Right forelimb (tissue), 1 donor: ENCODE measurements at regions not wholly inside any gene's neighbourhood (a gene's known extent, or its start where the extent isn't known, plus 50 kb on each side); places are given as distances from the start of the nearest gene placed in this dataset.

ENCODE experiments used
- DNase-seq: peaks from one replicate; pipeline ENCODE4 v3.0.0-alpha.2; 2018

DNA sequence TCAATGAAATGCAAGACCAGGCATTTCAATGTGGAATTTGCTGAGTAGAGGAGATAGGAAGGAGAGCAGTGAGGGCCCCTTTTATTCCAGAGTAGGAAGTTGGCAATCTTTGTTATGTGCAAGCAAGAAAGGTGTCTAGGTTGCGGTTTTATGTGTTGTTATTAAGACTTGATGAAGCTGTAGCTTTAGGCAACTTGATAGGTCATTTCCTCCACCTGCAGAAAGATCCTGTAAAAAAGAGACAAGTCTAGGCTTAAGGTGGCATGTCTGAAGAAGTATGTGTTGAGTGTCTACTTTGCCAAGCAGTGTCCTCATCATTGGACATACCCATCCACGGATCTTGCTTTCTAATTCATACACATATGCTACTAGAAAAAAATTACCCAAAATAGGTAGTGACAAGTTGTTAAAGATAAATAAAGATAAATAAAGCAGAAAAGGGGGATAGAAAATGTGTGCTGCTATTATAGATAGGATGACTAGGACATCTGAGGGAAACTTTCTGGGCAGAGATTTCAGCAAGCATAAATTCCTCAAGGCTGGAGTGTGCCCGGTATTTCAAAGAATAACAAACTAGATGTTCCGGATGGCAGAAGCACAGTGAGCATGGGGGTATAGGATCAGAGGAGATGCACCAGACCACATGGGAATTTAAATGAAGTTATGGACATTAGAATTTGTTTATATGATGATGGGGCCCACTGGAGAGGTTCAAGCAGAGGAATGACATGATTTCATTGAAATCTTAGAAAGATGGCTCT lies 335.0 kb downstream of the TGFB2 start:
- no peak for DNase-seq

DNA sequence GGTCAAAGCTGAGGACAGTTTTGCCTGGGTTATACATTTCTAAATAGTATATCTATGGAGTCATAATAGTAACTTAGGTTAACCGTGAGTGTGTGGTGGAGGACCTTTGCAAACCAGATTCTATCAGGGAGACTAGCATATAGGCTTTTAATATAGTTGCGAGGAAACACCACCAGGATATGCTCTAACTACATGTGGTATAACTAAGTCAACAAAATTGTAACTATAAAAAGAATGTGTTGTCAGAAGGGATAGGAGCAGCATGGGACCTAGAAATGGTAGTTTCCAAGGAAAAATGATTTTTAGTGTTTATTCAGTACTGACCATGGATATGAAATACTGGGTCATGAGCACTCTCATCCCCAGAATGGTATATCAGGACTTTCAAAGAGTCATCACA lies 338.1 kb downstream of the TGFB2 start:
- DNase-seq: no peak

DNA sequence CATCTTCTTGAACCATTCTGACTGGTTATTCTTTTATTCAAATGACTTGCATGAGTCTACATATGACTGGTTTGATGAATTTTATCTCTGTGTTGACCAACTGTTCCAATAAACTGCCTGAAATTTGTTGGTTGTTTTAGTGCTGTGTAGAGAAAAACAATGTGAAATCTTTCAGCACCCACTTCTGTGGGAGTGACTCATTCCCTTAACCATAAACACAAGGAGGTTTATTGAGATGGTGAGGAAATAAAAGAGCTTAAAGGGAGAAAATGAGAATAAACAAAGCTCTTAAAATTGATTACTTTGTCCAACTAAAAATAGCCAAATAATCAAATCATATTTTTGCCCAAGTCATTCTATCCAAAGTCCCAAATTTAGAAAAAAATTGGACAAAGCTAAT lies 341.1 kb downstream of the TGFB2 start:
- no peak for DNase-seq

DNA sequence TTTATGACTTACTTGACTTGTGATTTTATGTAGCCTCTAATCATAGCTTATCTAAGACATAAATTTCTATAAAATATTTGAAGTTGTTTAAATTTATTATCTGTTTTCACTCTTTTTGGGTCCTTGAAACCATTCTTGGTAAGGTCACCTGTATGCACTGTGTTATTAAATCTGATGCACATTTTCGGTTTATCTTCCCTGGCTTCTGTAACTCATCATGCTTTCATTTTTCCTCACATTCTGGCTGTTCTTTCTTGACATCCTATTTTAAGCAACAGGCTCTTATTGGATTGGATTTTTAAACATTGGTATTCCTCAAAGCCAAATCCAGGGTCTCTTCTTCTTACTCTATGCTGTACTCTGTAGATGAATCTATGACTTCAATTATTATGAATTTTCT lies 341.6 kb downstream of the TGFB2 start:
- no peak for DNase-seq

DNA sequence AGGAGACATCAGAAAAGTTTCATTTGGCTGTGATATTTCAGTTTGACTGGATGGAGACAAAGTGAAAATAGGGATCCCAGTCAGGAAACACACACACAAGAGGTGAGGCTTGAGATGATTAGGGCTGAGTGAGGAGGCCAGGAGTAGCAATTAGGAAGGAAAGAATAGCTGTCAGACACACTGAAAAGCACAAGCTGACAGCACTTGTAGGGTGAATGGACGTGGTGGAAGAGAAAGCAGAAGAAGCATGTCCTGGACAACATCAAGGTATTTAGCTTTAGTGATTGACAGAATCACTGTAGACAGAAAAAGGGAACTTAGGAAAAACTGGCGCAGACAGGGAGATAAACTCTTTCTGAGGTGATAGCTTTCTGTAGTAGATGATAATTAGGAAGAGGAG lies 347.7 kb downstream of the TGFB2 start:
- no peak for DNase-seq

DNA sequence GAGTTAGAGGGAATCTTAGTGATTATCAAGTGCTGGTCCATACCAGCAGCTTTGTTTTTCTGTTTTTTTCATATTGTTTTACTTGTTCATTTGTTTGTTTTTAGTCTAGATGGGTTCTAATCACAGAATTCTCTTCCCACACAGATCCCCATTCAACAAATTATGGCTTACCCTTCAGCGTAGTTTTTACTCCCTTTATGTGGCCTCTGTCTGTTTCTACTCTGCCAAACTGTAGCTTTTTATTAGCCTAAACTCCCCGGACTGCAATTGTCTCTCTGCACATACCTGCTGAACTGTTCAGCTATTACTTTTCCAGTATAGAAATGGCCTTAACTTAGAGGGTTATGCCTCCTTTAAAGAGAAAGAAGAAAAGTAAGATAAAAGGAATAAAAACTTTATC lies 348.5 kb downstream of the TGFB2 start:
- DNase-seq: no peak

DNA sequence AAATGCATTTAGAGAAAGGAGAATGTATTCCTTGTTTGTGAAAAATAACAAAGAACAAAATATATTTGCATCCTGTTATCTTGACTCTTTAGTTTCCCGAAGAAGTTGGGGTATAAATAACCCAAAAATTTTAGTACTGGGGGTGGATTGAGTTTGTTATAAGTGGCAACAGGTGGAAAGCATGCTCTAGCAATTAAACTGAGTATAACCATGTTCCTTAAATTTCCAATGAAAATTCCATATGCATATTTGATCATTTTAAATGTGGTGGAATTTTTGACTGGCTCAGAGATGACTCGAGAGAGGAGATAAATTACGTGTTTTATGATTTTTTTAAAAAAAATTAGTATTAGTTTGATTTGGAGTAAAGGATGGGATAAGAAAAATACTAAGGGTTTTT lies 348.9 kb downstream of the TGFB2 start:
- no peak for DNase-seq

DNA sequence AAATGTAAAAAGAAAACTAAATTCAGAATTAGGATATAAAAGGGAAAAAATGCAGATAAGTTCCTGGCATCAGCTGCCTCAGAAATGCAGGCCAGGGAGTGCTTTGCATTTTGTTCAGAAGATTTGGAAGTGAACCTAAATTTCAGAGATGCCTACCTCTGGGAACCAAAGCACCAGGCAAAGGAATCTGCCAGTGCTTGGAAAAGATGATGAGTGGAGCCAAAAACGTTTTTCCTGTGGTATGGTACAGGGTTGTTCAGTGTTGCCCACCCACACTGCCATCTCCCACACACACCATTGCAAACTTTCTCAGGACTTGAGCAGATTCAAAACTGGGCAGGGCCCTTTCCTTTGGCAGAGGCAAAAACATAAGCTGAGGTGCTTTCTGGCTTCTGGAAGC lies 349.5 kb downstream of the TGFB2 start:
- DNase-seq: peak; percentile 57

DNA sequence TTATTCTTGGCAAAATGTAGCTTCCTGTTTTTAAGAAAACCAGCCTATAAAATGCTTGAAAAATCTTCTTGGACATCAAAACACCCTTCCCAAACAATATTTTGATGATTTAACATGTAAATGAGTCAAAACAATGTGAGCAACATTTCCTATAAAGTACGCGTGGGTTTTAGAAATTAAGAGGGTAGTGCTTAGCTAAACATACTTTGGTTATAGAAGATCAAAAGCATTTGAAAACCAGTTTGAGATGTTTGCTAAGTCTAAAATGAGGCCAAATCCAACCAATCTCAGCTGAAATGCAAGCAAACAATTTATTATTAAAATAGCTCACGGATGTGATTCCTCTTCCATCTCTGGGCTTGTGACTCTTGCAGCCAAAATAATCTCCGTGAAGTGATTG lies 350.4 kb downstream of the TGFB2 start:
- no peak for DNase-seq

DNA sequence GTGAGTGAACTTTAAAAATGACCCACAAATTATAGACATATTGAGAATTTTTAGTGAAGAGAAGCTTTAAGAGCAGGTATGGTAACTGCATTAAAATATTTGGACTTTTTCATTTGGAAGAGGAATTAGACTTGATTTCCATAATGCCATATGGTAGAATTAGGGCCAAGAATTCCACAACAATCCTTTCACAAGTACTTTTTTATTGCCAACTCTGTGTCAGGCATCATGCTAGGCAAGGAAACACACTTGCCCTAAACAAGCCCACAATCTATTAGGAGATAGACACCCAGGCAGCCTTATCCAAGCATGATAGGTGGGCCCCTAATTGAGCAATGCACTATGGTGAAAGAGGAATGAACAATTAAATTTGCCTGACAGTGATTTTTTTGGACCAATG lies 353.0 kb downstream of the TGFB2 start:
- DNase-seq: no peak

DNA sequence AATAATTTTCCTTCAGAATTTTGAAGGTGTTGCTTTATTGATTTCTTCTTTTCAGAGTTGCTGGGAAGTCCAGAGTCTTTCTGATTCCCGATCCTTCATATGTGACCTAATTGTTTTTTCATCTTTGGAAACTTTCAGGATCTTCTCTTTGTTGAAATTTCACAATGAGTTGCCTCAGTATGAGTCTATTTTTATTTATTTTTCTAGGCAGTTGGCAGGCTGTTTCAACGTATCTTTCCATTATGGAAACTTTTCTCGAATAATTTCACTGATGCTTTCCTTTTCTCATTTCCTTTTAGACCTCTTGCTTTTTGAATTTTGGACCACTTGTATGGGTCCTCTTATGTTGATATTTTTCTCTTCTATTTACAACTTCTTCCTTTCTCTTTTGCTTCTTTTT lies 354.3 kb downstream of the TGFB2 start:
- DNase-seq: no peak

DNA sequence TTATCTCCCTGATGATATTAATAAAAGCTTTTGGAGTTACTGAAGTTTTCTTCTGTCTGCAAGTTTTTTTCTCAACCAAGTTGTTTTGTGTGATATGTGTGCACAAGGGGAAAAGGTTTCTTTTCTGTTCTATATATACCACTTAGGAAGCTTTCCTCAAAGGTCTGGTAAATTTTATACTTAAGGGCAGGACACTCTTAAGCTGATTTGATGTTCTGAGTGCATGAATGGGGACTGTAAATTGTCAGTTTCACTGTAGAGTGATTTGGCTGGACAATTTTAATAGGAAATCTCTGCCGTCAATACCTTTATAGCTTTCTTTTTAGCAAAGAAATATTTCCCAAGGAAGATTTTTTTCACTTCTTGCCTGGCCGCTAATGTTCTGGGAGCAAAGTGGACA lies 354.7 kb downstream of the TGFB2 start:
- no peak for DNase-seq

DNA sequence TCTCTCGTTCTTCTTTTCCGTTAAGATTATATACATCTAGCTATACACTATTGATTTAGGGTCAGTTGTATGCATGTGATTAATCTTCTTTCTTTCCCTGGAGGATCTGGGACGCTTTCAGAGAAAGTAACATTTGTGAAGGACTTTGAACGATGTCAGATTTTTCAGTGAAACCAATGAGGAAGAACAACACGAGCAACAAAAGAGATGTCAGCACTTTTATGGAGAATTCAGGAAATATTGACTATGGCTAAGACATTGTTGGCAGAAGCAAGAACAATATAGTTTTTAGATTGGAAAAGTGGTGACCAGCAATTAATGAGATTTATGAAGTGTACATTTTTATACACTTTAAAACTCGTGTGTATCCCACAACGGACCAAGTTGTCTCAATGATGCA lies 355.5 kb downstream of the TGFB2 start:
- DNase-seq: no peak

DNA sequence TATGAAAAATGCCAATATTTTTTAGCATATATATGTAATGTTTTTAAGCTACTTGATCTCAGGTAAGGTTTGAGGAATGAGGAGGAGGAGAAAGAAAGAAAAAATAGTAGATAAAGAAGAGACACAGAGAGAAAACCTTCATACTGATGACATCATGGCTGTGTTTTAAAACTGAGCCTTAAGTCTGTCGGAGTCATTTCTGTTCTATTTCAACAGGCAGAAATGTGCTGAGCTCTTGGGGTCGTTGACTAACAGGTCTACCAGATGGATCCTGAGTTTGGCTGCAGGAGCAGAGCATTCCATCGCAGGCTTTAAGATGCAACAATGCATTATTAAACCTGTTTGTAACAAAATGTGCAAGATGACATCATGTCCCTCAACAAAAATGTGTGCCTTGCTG lies 356.0 kb downstream of the TGFB2 start:
- no peak for DNase-seq

DNA sequence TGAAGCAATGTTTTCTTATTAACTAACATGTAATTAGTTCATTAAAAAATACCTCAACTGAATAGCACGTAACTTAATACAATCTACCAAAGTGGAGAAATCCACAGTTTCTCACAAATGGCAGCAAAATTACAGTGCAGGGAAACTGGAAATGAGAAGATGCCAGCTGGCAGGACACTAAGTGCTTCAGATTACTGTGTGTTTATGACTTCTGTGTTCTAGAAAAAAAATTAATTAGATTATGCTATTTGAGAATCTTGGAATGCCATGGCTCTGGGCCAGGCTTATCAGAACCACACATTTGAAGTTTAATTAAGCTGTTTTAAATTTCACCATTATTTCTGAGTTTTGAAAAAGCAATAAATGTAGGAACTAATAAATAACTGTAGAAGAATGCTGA lies 357.6 kb downstream of the TGFB2 start:
- DNase-seq: no peak

DNA sequence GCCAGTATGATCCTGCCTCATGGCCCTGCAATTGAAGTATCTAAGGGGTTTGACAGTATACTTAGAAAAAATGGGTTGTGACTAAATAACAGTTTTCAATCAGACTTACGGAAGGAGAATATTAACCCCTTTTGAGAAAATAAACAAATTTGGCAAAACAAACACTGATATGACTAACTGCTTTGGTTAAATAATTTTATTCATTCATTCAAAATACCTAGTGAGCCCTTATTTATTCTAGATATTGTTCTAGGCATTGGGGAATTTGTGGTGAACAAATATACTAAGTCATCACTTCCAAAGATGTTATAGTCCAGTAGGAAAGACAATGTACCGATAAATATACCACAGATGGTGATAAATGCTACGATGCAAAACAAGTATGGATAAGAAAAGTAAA lies 358.7 kb downstream of the TGFB2 start:
- no peak for DNase-seq

DNA sequence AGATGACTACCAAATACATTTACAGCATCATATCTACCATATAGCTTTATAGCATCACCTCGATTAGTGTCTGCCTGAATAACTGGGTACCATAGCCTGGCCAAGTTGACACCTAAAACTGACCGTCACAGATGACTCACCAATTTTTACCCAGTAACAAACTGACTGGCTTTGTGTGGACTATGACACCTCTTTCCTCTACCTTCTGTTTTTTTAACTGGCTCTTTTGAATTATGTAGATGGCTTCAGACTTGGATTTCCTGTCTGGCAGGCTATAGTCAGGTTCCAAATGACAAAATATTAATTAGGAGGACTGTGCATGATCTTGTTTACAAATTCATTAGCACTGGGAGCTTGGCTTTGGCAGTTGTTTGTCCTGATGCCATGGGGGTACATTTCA lies 360.3 kb downstream of the TGFB2 start:
- DNase-seq: no peak

DNA sequence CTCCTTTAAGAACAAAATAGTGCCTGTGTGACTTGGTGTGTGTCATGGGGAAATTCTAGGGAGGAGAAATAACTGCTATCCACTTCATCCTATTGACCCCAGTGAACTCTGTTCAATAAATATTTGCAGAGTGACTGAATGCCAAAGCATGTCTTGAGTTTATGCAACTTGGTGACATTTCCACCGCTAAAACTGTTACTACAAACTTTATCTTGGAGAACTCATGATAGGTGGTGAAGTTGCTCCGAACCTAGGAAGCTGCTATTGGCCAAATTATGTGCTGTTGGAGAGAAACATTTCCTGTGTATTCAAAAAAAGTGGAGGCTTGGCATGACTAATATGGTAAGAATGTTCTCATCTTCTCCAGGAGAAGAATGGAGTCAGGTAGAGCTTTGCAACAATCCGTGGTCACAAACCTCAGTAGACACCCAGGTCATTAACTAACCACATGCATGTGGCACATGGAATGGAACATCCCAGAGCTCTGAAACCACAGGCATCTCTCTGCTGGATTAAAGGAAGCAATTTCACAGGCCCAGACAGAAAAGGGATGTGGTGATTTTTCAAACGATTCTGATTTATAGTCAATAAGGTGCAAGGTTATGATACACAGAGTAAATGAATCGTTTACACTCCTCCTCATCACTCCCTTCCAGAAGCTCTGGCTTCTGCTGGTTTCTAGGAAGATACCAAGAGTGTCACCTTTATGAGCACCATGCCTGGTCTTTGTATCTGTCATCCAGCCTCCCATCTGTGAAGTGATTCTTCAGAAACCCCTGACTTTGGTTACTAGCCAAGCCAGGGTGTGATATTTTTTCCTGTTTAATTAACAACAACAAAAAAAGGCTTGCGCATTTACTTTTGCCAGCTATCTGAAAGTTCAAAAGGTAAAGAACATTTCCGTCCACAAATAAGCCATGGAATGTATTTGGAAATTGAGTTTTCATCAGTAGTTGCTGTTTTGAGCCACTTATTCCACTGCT lies 361.1 kb downstream of the TGFB2 start:
- no peak for DNase-seq

DNA sequence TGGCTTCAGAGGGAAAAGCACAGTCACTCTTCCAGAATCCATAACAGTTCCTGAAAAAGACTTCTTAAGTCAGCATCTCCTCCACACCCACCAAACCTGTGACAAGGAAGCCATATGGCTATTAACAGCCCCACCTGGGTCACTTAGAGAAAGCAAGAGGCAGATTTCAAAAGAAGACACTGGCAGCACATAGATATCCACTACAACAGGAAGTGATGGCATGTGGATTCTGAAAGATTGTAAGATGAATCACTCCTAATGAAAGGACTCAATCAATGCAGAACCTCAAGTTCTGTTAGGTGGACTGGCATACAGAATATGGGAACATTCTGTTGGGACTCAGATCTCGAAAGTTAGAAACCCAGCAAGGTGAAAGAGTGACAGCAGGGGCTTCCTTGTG lies 365.9 kb downstream of the TGFB2 start:
- no peak for DNase-seq

DNA sequence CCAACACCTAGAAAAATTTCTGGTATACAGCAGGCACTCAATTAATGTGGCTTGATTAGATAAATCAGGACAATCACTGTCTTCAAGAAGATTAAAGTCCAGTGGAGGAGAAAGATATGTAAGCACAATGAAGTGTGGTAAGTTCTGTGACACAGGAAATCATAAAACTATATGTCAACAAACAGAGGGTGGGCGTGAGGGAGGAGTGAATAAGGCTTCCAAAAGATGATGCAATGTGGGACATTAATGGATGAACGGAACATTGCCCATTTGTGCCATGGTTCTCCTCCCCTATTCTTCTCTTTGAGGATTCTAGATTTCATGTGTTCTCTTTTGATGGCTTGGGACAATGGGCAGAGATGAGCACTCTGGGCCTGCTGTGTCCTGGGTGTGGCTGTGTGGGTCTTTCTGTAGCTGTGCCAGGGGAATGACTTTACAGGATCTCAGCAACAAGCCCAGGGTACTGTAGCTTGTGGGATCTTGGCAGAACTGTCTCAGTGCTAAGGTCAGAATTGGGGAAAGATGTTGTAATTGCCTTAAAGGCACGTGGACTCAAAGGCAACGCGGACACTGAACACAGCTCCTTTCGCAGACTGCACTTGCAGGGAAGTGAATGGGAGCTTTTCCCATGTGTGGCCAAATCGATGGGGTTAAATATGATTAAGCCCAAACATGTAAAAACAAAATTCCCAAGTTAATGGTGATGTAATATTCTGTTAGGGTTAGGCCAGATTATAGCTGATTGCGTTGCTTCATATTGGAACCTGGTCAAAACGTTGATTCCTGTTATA lies 366.9 kb downstream of the TGFB2 start:
- DNase-seq: no peak

DNA sequence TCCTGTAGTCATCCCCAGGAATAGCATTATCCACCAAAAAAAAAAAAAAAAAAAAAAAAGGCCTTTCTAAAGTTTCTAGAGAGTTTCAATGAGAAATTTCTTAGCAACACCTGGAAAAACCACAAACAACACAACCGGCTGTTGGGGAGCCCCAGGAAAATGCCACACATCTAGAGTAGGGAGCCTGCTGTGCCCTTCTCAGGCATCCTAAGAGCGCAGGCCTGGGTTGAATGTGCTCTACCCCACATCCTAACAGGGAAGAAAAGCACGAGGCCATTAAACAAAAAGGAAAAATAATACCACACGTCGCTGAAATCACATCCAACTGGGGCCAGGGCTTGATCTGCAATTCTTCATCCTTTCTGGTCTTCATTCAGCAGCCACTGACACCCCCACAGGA lies 367.5 kb downstream of the TGFB2 start:
- DNase-seq: no peak

DNA sequence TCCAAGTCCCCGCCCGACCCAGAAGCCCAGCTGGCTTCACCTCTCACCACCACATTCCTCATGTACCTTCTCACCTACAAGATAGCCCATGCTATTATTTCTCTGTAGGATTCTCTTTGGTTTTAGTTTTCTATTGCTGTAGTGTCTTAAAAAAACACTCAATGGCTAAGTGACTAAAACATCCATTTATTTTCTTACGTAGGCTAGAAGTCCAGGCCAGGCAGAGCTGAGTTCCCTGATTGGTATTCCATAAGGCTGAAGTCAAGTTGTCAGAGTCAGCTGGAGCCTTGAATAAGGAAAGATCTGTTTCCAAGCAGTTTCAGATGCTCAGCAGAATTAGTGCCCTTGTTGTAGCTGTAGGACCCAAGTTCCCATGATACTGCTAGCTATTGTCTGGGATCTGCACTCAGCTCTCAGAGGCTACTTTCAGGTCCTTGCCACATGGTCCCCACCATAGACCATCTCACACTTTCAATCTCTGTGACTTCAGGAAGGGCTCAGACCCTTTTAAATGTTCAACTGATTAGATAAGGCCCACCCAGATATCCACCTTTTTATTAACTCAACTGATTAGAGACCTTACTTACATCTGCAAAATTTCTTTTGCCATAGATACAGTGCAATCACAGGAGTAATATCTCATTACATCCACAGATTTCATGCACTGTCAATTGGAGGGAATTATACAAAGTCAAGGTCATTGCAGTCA lies 371.0 kb downstream of the TGFB2 start:
- DNase-seq: no peak

DNA sequence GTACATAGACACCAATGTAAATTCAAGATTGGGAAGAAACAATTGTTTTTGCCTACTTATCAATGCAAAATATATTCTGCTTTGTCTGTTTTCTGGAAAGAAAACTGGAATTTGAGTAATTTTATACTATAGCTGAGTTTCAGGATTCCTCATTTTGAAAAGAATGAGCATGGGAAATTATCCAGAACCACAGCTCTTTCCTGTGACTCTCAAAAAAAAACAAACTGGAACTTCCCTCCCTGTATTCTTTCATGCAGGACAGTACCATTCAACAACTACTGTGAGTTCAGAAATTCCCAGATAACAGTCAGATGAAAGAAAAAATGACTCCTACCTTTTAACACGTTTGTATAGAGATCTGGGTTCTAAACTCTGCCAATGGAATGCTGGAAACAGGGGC lies 372.4 kb downstream of the TGFB2 start:
- no peak for DNase-seq
